ENCODE measurements at regions not wholly inside any gene's neighbourhood (a gene's known extent, or its start where the extent isn't known, plus 50 kb on each side); places are given as distances from the start of the nearest gene placed in this dataset.

DNA sequence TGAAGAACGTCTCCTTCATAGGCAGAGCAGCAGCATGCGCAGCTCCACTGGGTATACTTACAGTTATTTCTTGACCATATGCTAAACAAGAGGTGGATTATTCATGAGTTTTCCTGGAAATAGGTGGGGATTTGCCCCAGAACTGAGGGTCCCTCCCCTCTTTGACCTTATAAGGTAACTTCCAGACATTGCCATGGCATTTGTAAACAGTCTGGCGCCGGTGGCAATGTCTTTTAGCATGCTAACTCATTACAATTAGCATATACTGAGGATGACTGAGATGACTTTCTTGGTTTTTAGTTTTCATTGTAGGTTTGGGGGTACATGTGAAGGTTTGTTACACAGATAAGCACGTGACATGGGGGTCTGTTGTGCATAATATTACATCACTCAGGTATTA lies 97.3 kb downstream of the MTNR1A start:
- ATAC-seq: no peak
- Mint-ChIP-seq H3K27me3 (peaks cover 1% of the 10 kb centered on the region), H3K9me3 (peaks cover 4% of the 10 kb centered on the region), H3K4me1 (ENCODE audit: low read depth) (no peaks in the 10 kb centered on the region), H3K36me3 (ENCODE audit: low read depth) (no peaks in the 10 kb centered on the region), H3K4me3 (no peak overlapping the region), H3K27ac (no peak overlapping the region)
- POLR2A ChIA-PET: no interaction called here
- no peak for DNase-seq
- intact Hi-C loops (cut with micrococcal nuclease): no loop called here
- no peak for TF ChIP-seq CTCF (IDR thresholded peaks at IDR 0.05)
- CTCF ChIA-PET: no interaction called here

- H3K9me3 Mint-ChIP-seq: peaks cover 22% of the 10 kb centered on the region
- CTCF ChIA-PET: no interaction called here
- intact Hi-C loops (cut with micrococcal nuclease): no loop called here
- no peaks in the 10 kb centered on the region for H3K4me1 Mint-ChIP-seq (ENCODE audit: low read depth)
- no peaks in the 10 kb centered on the region for H3K36me3 Mint-ChIP-seq (ENCODE audit: low read depth)
- no peaks in the 10 kb centered on the region for H3K27me3 Mint-ChIP-seq
- ATAC-seq (no peak), DNase-seq (no peak)
- POLR2A ChIA-PET: no interaction called here
- no peak overlapping the region for H3K27ac Mint-ChIP-seq
- H3K4me3 Mint-ChIP-seq: no peak overlapping the region
- no peak for TF ChIP-seq CTCF (IDR thresholded peaks at IDR 0.05)
Observed at GRCh38 chr4:186451982-186452381, 103.4 kb downstream of the MTNR1A start.

- ChIA-PET CTCF (no interaction called here), POLR2A (no interaction called here)
- Mint-ChIP-seq H3K9me3 (peaks cover 22% of the 10 kb centered on the region), H3K36me3 (ENCODE audit: low read depth) (no peaks in the 10 kb centered on the region), H3K27ac (no peak overlapping the region), H3K4me3 (no peak overlapping the region), H3K27me3 (no peaks in the 10 kb centered on the region), H3K4me1 (ENCODE audit: low read depth) (no peaks in the 10 kb centered on the region)
- DNase-seq (no peak), ATAC-seq (no peak)
- intact Hi-C loops (cut with micrococcal nuclease): no loop called here
- no peak for TF ChIP-seq CTCF (IDR thresholded peaks at IDR 0.05)
Observed at GRCh38 chr4:186449954-186450353, 105.4 kb downstream of the MTNR1A start.

DNA sequence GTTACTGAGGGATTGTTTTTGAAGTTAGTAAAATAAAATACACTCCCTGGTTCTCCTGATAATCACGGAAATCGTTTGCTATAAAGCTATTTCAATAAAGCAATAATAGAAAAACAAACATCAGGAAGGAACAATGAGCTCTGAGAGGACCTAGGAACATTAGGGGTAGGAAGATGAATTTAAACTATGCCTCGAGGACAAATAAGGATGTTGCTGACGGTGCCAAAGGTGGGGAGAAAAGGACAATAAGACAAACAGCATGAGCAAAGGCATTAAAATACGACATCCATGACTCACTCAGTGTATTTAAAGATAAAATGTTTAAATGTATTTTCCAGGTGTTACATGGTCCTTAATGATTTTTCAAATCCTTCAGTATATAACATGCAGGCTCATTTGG lies 110.3 kb downstream of the MTNR1A start:
- no peaks in the 10 kb centered on the region for H3K4me1 Mint-ChIP-seq (ENCODE audit: low read depth)
- intact Hi-C loops (cut with micrococcal nuclease): no loop called here
- H3K27me3 Mint-ChIP-seq: no peaks in the 10 kb centered on the region
- TF ChIP-seq CTCF (IDR thresholded peaks at IDR 0.05): no peak
- no peak overlapping the region for H3K27ac Mint-ChIP-seq
- ChIA-PET POLR2A (no interaction called here), CTCF (no interaction called here)
- DNase-seq (no peak), ATAC-seq (no peak)
- no peaks in the 10 kb centered on the region for H3K36me3 Mint-ChIP-seq (ENCODE audit: low read depth)
- no peak overlapping the region for H3K4me3 Mint-ChIP-seq
- H3K9me3 Mint-ChIP-seq: no peaks in the 10 kb centered on the region

DNA sequence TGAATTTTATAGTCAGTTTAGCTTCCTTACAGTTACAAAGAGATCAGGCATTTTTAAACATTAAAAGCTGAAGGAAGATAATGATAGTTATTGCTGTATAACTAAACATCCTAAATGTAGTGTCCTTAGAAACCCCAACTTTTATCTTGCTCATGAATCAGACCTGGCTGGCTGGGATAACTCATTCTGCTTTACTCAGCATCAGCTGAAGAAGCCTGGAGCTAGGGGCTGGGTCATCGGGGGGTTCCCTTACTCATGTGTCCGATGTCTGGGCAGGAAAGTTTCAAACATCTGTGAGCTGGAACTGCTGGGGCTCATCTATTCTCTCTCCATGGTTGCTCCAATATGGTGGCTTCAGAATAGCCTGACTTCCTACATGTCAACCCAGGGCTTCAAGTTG lies 113.9 kb downstream of the MTNR1A start:
- no peak for ATAC-seq
- intact Hi-C loops (cut with micrococcal nuclease): no loop called here

More for the DNA sequence above, 113.9 kb downstream of the MTNR1A start:
- Mint-ChIP-seq H3K27me3 (no peaks in the 10 kb centered on the region), H3K36me3 (ENCODE audit: low read depth) (no peaks in the 10 kb centered on the region), H3K27ac (no peak overlapping the region), H3K4me1 (ENCODE audit: low read depth) (no peaks in the 10 kb centered on the region), H3K9me3 (peaks cover 1% of the 10 kb centered on the region), H3K4me3 (no peak overlapping the region)
- DNase-seq: no peak
- CTCF ChIA-PET: no interaction called here
- TF ChIP-seq CTCF (IDR thresholded peaks at IDR 0.05): no peak
- POLR2A ChIA-PET: no interaction called here

Measured in activated CD8-positive, alpha-beta T cell treated with anti-CD3 and anti-CD28 coated beads for 36 hours (primary cell).